H1 (cell line): ENCODE measurements at regions not wholly inside any gene's neighbourhood (a gene's known extent, or its start where the extent isn't known, plus 50 kb on each side); places are given as distances from the start of the nearest gene placed in this dataset.

Experiments used
- CTCF ChIA-PET: fragments of 300-600 bp; sonication (Branson Sonifier 250); formaldehyde crosslinking; loops from one replicate; lab custom pipeline; 2021; ENCODE audit not compliant: partially characterized antibody; lab: Charles Lee
- POLR2A ChIA-PET: fragments of 300-600 bp; sonication (Branson Sonifier 250); formaldehyde crosslinking; loops from one replicate; lab custom pipeline; 2021; ENCODE audit warnings: inconsistent platforms; ENCODE audit not compliant: partially characterized antibody; lab: Charles Lee
- DNase-seq, 2 experiments: peaks; one replicate each; pipeline versions ENCODE4 v3.0.0 to v3.0.0-alpha.2; 2010 to 2022; ENCODE audit warnings: low spot score in 2 of 2, low read depth in 1 of 2, mixed read lengths in 1 of 2
- FAIRE-seq: peaks from 2 replicates; lab custom pipeline; 2011; peaks lifted over from hg19 to GRCh38; lab: Jason Lieb, UNC
- H2AFZ ChIP-seq: 2 replicates; pipeline ENCODE4 v1.8.1; 2012; ENCODE audit warnings: low read length, inconsistent platforms
- H2AK5ac ChIP-seq: 2 replicates; pipeline ENCODE4 v1.6.1; 2013; ENCODE audit warnings: low read depth, low read length
- H2BK120ac ChIP-seq: replicated peaks from 2 replicates; pipeline ENCODE3; 2013; ENCODE audit warnings: low read depth, low read length, inconsistent platforms
- H2BK12ac ChIP-seq: 2 replicates; pipeline ENCODE4 v1.6.1; 2013; ENCODE audit warnings: low read depth, low read length
- H2BK15ac ChIP-seq: 2 replicates; pipeline ENCODE4 v1.6.1; 2013; ENCODE audit warnings: low read length
- H2BK20ac ChIP-seq: 2 replicates; pipeline ENCODE4 v1.6.1; 2013; ENCODE audit warnings: low read length
- H2BK5ac ChIP-seq: 2 replicates; pipeline ENCODE4 v1.6.1; 2013; ENCODE audit warnings: low read depth, low read length
- H3K14ac ChIP-seq: 2 replicates; pipeline ENCODE4 v1.6.1; 2013; ENCODE audit warnings: inconsistent platforms; ENCODE audit not compliant: insufficient read length
- H3K18ac ChIP-seq: 2 replicates; pipeline ENCODE4 v1.6.1; 2013; ENCODE audit warnings: low read length; ENCODE audit errors: extremely low read depth
- H3K23ac ChIP-seq: 2 replicates; pipeline ENCODE4 v1.6.1; 2013; ENCODE audit warnings: inconsistent platforms; ENCODE audit not compliant: insufficient read length
- H3K23me2 ChIP-seq: 2 replicates; pipeline ENCODE4 v1.6.1; 2013; ENCODE audit warnings: low read depth, low read length
- H3K27ac ChIP-seq: 2 replicates; pipeline ENCODE4 v1.6.1; 2011; ENCODE audit warnings: low read depth, low read length, inconsistent platforms
- H3K27me3 ChIP-seq, 4 experiments: replicated peaks in 1 of 4; 1 replicate in 1 of 4; 2 replicates in 3 of 4; pipeline versions ENCODE4 v1.6.1 to v1.8.1; 2011 to 2013; ENCODE audit warnings: low read length in 3 of 4, mild to moderate bottlenecking in 3 of 4, inconsistent platforms in 2 of 4, mixed read lengths in 2 of 4, moderate library complexity in 1 of 4; ENCODE audit not compliant: control insufficient read depth in 3 of 4, insufficient read depth in 3 of 4; ENCODE audit errors: extremely low read depth in 1 of 4
- H3K36me3 ChIP-seq, 4 experiments: 2 replicates each; pipeline versions ENCODE4 v1.6.1 to v1.8.1; 2011 to 2013; ENCODE audit warnings: mild to moderate bottlenecking in 4 of 4, low read length in 3 of 4, moderate library complexity in 2 of 4, control low read depth in 1 of 4, inconsistent platforms in 1 of 4; ENCODE audit not compliant: insufficient read depth in 4 of 4, control insufficient read depth in 2 of 4
- H3K4ac ChIP-seq: replicated peaks from 2 replicates; pipeline ENCODE3; 2013; ENCODE audit warnings: low read length, low read depth, mixed read lengths, inconsistent platforms; ENCODE audit not compliant: insufficient read length
- H3K4me1 ChIP-seq, 4 experiments: replicated peaks in 1 of 4; 1 replicate in 1 of 4; 2 replicates in 3 of 4; pipeline versions ENCODE4 v1.6.1 to v1.8.1; 2011 to 2013; ENCODE audit warnings: low read length in 3 of 4, inconsistent platforms in 2 of 4, mixed read lengths in 1 of 4; ENCODE audit not compliant: insufficient read depth in 4 of 4, control insufficient read depth in 3 of 4
- H3K4me2 ChIP-seq, 2 experiments: 2 replicates each; pipeline versions ENCODE4 v1.6.1 to v1.8.1; 2011 to 2013; ENCODE audit warnings: low read depth in 2 of 2, low read length in 2 of 2, control low read depth in 1 of 2, inconsistent platforms in 1 of 2, mild to moderate bottlenecking in 1 of 2; ENCODE audit not compliant: insufficient read depth in 1 of 2
- H3K4me3 ChIP-seq, 4 experiments: fragments of 200-600, 300-600 bp in 1 of 4; sonication (generic), shearing (Covaris generic), sonication (Bioruptor Twin) in 1 of 4; 2 replicates each; pipeline versions ENCODE4 v1.5.1 to v1.8.1; 2011 to 2016; ENCODE audit warnings: low read length in 4 of 4, low read depth in 3 of 4, control low read depth in 2 of 4, inconsistent platforms in 2 of 4, mild to moderate bottlenecking in 2 of 4, mixed read lengths in 1 of 4, moderate library complexity in 1 of 4; ENCODE audit not compliant: insufficient read depth in 2 of 4; ENCODE audit errors: extremely low read depth in 1 of 4
- H3K56ac ChIP-seq: replicated peaks from 2 replicates; pipeline ENCODE3; 2013; ENCODE audit warnings: low read depth, mild to moderate bottlenecking, mixed read lengths, low read length, inconsistent platforms; ENCODE audit not compliant: insufficient read length
- H3K79me1 ChIP-seq: 2 replicates; pipeline ENCODE4 v1.6.1; 2013; ENCODE audit warnings: low read depth, low read length, control low read depth
- H3K79me2 ChIP-seq, 2 experiments: 2 replicates each; pipeline versions ENCODE4 v1.6.1 to v1.8.1; 2012 to 2013; ENCODE audit warnings: low read length in 2 of 2, mild to moderate bottlenecking in 2 of 2, inconsistent platforms in 1 of 2; ENCODE audit not compliant: insufficient read depth in 2 of 2, control insufficient read depth in 1 of 2
- H3K9ac ChIP-seq, 4 experiments: replicated peaks in 1 of 4; 1 replicate in 1 of 4; 2 replicates in 3 of 4; pipeline versions ENCODE4 v1.6.1 to v1.8.1; 2011 to 2013; ENCODE audit warnings: low read depth in 3 of 4, low read length in 3 of 4, control low read depth in 2 of 4, mild to moderate bottlenecking in 2 of 4, moderate library complexity in 2 of 4, inconsistent platforms in 1 of 4; ENCODE audit errors: extremely low read depth in 1 of 4
- H3K9me3 ChIP-seq, 2 experiments: 2 replicates each; pipeline versions ENCODE4 v1.6.1 to v1.8.1; 2012 to 2013; ENCODE audit warnings: mild to moderate bottlenecking in 2 of 2, moderate library complexity in 2 of 2, control low read depth in 1 of 2, inconsistent platforms in 1 of 2, low read depth in 1 of 2, low read length in 1 of 2, mixed read lengths in 1 of 2; ENCODE audit not compliant: insufficient read depth in 2 of 2
- H4K20me1 ChIP-seq, 2 experiments: replicated peaks in 1 of 2; 2 replicates each; pipeline versions ENCODE3 to v1.8.1; 2011 to 2013; ENCODE audit warnings: inconsistent platforms in 2 of 2, low read length in 2 of 2, mild to moderate bottlenecking in 1 of 2; ENCODE audit not compliant: insufficient read depth in 2 of 2, control insufficient read depth in 1 of 2
- H4K5ac ChIP-seq: 2 replicates; pipeline ENCODE4 v1.6.1; 2013; ENCODE audit warnings: low read length, low read depth, mixed read lengths, inconsistent platforms; ENCODE audit not compliant: insufficient read length
- H4K8ac ChIP-seq: 2 replicates; pipeline ENCODE4 v1.8.0; 2013; ENCODE audit warnings: mild to moderate bottlenecking, moderate library complexity, low read length, inconsistent platforms; ENCODE audit not compliant: insufficient read depth; ENCODE audit errors: extremely low read depth
- H4K91ac ChIP-seq: replicated peaks from 2 replicates; pipeline ENCODE3; 2013; ENCODE audit warnings: low read length, mixed read lengths, inconsistent platforms; ENCODE audit not compliant: insufficient read length
- CREB1 ChIP-seq: IDR thresholded peaks from 2 replicates; pipeline ENCODE4 v1.6.1; 2012; ENCODE audit warnings: inconsistent platforms
- E2F6 ChIP-seq: IDR thresholded peaks from 2 replicates; pipeline ENCODE4 v1.6.1; 2012; ENCODE audit warnings: inconsistent platforms
- JUND ChIP-seq: IDR thresholded peaks from 2 replicates; pipeline ENCODE4 v1.6.1; 2011; ENCODE audit warnings: mild to moderate bottlenecking, improper control_type of control experiment, low read length
- MAFK ChIP-seq: IDR thresholded peaks from 2 replicates; pipeline ENCODE4 v1.6.1; 2012; ENCODE audit warnings: low read depth, mild to moderate bottlenecking, improper control_type of control experiment, low read length
- RAD21 ChIP-seq, 2 experiments: IDR thresholded peaks in 1 of 2; conservative IDR thresholded peaks in 1 of 2; 2 replicates each; pipeline ENCODE4 v1.6.1; 2011; ENCODE audit warnings: low read depth in 2 of 2, low read length in 2 of 2, improper control_type of control experiment in 1 of 2, inconsistent platforms in 1 of 2, mild to moderate bottlenecking in 1 of 2, moderate library complexity in 1 of 2
- RBBP5 ChIP-seq: IDR thresholded peaks from 2 replicates; pipeline ENCODE4 v1.7.1; 2012; ENCODE audit warnings: low read depth, mild to moderate bottlenecking, inconsistent platforms, low read length, moderate library complexity, borderline replicate concordance
- RFX5 ChIP-seq: IDR thresholded peaks from 2 replicates; pipeline ENCODE4 v1.6.1; 2011; ENCODE audit warnings: low read depth, low read length, improper control_type of control experiment, borderline replicate concordance
- RNF2 ChIP-seq: fragments of 200-900, 300-1000 bp; sonication (generic); IDR thresholded peaks from 2 replicates; pipeline ENCODE4 v1.7.1; 2016; ENCODE audit warnings: borderline replicate concordance, low read depth, mild to moderate bottlenecking, antibody characterized with exemption, low read length; ENCODE audit not compliant: poor library complexity, severe bottlenecking; ENCODE audit errors: missing control alignments
- SIRT6 ChIP-seq: IDR thresholded peaks from one replicate; pipeline ENCODE4 v1.7.1; 2012; ENCODE audit warnings: low read length, inconsistent platforms
- SIX5 ChIP-seq: IDR thresholded peaks from 2 replicates; pipeline ENCODE4 v1.6.1; 2011; ENCODE audit warnings: mild to moderate bottlenecking, low read depth, low read length
- SRF ChIP-seq: IDR thresholded peaks from 2 replicates; pipeline ENCODE4 v1.6.1; 2011; ENCODE audit warnings: mild to moderate bottlenecking, low read depth, low read length, moderate library complexity
- TBP ChIP-seq: IDR thresholded peaks from 2 replicates; pipeline ENCODE4 v1.6.1; 2011; ENCODE audit warnings: low read depth, low read length, improper control_type of control experiment
- USF2 ChIP-seq: IDR thresholded peaks from 2 replicates; pipeline ENCODE4 v1.6.1; 2011; ENCODE audit warnings: low read length, improper control_type of control experiment
- YY1 ChIP-seq: IDR thresholded peaks from 2 replicates; pipeline ENCODE4 v1.6.1; 2011; ENCODE audit warnings: low read depth, mild to moderate bottlenecking, low read length
- WGBS, 2 experiments: shearing (Covaris generic) in 1 of 2; methylation state at CpG; one replicate each; pipeline versions ENCODE4 v1.1.6 to v1.1.7; 2013 to 2015; ENCODE audit warnings: low lambda C conversion rate in 2 of 2, mixed read lengths in 2 of 2, inconsistent platforms in 1 of 2, low coverage in 1 of 2, missing lambda C conversion rate in 1 of 2; ENCODE audit not compliant: insufficient replicate concordance in 2 of 2, insufficient coverage in 1 of 2, insufficient read length in 1 of 2; ENCODE audit errors: extremely low coverage in 1 of 2, missing lambda C conversion rate in 1 of 2; 5-methylcytosine and 5-hydroxymethylcytosine counted together

- no peak for FAIRE-seq
- H3K4me1 ChIP-seq = no peaks in the 10 kb centered on the region
- DNase-seq = no peak
- H3K27me3 ChIP-seq = no peaks in the 10 kb centered on the region
- H3K79me2 ChIP-seq = no peaks in the 10 kb centered on the region
- H2BK20ac ChIP-seq = no peak overlapping the region
- no peak overlapping the region for H2BK120ac ChIP-seq
- no peak overlapping the region for H3K4me3 ChIP-seq
- H3K9ac ChIP-seq = no peak overlapping the region
- no peak overlapping the region for H3K18ac ChIP-seq
- H4K8ac ChIP-seq = no peak overlapping the region
- no peak overlapping the region for H2AFZ ChIP-seq
- no peak overlapping the region for H4K5ac ChIP-seq
- no peak overlapping the region for H3K56ac ChIP-seq
- no peak overlapping the region for H2AK5ac ChIP-seq
- H3K27ac ChIP-seq = no peak overlapping the region
- no peak overlapping the region for H4K91ac ChIP-seq
- no peak overlapping the region for H2BK15ac ChIP-seq
- H3K14ac ChIP-seq = no peak overlapping the region
- CTCF ChIA-PET = interaction anchor here (0.6 to 7.6 kb wide), 10 partner anchors 8 to 1064 kb away, joined by 3 to 74 read pairs (median 3); no protein-coding TSS in a partner anchor
- POLR2A ChIA-PET = no interaction called here
- H3K4ac ChIP-seq = no peak overlapping the region
- WGBS, 2 experiments = 85% methylated on average over 6 of the region's 6 CpGs; no CpG with 5 or more reads in 1 of the 2 experiments
- H4K20me1 ChIP-seq = no peaks in the 10 kb centered on the region
- no peaks in the 10 kb centered on the region for H3K9me3 ChIP-seq
- H3K4me2 ChIP-seq = no peak overlapping the region
- H3K23me2 ChIP-seq = no peaks in the 10 kb centered on the region
- no peak overlapping the region for H3K23ac ChIP-seq
- H3K79me1 ChIP-seq = no peaks in the 10 kb centered on the region
- H2BK12ac ChIP-seq = no peak overlapping the region
- H3K36me3 ChIP-seq = no peaks in the 10 kb centered on the region
- no peak overlapping the region for H2BK5ac ChIP-seq
- TF ChIP-seq E2F6 (no peak), TBP (no peak), SIRT6 (no peak), CREB1 (no peak), RAD21 (IDR thresholded peaks at IDR 0.05 in 1 of 2, conservative IDR thresholded peaks at IDR 0.05 in 1 of 2; ENCODE audit: low read depth in 2 of 2, low read length in 2 of 2) (no peak), YY1 (no peak), RBBP5 (no peak), SRF (no peak), JUND (no peak), USF2 (no peak), SIX5 (no peak), RNF2 (no peak), RFX5 (no peak), MAFK (no peak)
Measured at GRCh38 chr11:32171445-32171844, 80.6 kb downstream of the RCN1 start.
